ENCODE measurements at regions not wholly inside any gene's neighbourhood (a gene's known extent, or its start where the extent isn't known, plus 50 kb on each side); places are given as distances from the start of the nearest gene placed in this dataset.
A peak's percentile ranks its signal among the peaks of the same experiment; 100 is the strongest.

DNA sequence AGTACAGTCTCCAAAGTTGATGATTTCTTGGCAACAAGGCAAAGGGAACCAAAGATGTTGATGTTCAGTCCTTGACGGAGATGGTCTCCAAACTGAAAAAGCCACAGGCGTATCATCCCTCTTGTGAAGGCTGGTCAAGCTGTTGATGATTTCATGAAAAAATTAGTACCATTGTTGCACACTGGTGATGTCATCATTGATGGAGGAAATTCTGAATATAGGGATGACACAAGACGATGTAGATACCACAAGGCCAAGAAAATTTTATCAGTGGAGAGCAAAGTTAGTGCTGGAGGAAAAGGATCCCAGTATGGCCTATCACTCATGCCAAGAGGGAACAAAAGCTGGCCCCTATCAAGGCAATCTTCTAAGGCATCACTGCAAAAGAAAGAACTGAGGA, 88.7 kb upstream of the KRR1 start:
- peak overlapping the region in 1 of 7 donors; percentile 11 for H3K27ac Mint-ChIP-seq
- Histone ChIP-seq H3K4me1 (ENCODE audit: insufficient read depth, low read length) (no peaks in the 10 kb centered on the region), H3K27ac (ENCODE audit: low read depth, low read length) (no peak overlapping the region), H3K4me3 (ENCODE audit: low read length in 2 of 2) (no peak overlapping the region), H3K9me3 (ENCODE audit: control insufficient read depth in 1 of 2, low read length in 2 of 2) (no peaks in the 10 kb centered on the region), H3K36me3 (ENCODE audit: insufficient read depth, low read length) (no peaks in the 10 kb centered on the region), H3K27me3 (ENCODE audit: insufficient read depth, low read length) (no peaks in the 10 kb centered on the region)
- intact Hi-C loops (cut with micrococcal nuclease) = no loop called here
- no peaks in the 10 kb centered on the region for H3K9me3 Mint-ChIP-seq
- H3K27me3 Mint-ChIP-seq = peaks cover 0 to 4% of the 10 kb centered on the region in 2 donors
- no peaks in the 10 kb centered on the region for H3K36me3 Mint-ChIP-seq
- CTCF ChIA-PET (ENCODE audit: partially characterized antibody) = no interaction called here
- no peak overlapping the region for H3K4me3 Mint-ChIP-seq
- DNase-seq = no peak
- no peaks in the 10 kb centered on the region for H3K4me1 Mint-ChIP-seq
- POLR2A ChIA-PET (ENCODE audit: partially characterized antibody) = no interaction called here

DNA sequence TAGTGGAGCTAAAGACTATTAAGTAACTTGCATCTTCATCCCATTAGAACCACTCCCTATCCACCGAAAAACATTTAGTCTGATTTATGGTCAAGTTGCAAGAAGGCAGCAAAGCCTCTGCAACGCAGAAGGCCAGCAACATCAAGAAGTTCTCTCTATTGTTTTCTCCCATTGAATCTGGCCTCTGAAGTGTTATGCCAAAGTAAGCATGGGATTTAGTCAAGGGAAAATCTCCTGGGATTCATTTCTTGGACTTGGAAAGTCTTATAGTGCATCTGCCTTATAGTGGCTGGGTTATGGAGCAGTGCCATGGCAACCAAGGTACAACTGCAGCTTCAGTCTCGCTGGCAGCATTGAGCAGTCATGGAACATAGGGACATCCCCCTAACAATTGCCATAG, 87.7 kb upstream of the KRR1 start:
- intact Hi-C loops (cut with micrococcal nuclease) = no loop called here
- POLR2A ChIA-PET (ENCODE audit: partially characterized antibody) = no interaction called here
- H3K27me3 Mint-ChIP-seq = peaks cover 0 to 4% of the 10 kb centered on the region in 2 donors
- Histone ChIP-seq H3K4me1 (ENCODE audit: insufficient read depth, low read length) (no peaks in the 10 kb centered on the region), H3K9me3 (ENCODE audit: control insufficient read depth in 1 of 2, low read length in 2 of 2) (no peaks in the 10 kb centered on the region), H3K27ac (ENCODE audit: low read depth, low read length) (no peak overlapping the region), H3K4me3 (ENCODE audit: low read length in 2 of 2) (no peak overlapping the region), H3K27me3 (ENCODE audit: insufficient read depth, low read length) (no peaks in the 10 kb centered on the region), H3K36me3 (ENCODE audit: insufficient read depth, low read length) (no peaks in the 10 kb centered on the region)
- no peaks in the 10 kb centered on the region for H3K4me1 Mint-ChIP-seq
- no peak overlapping the region for H3K4me3 Mint-ChIP-seq
- no peaks in the 10 kb centered on the region for H3K36me3 Mint-ChIP-seq
- no peaks in the 10 kb centered on the region for H3K9me3 Mint-ChIP-seq
- CTCF ChIA-PET (ENCODE audit: partially characterized antibody) = no interaction called here
- H3K27ac Mint-ChIP-seq = no peak overlapping the region
- DNase-seq = no peak

DNA sequence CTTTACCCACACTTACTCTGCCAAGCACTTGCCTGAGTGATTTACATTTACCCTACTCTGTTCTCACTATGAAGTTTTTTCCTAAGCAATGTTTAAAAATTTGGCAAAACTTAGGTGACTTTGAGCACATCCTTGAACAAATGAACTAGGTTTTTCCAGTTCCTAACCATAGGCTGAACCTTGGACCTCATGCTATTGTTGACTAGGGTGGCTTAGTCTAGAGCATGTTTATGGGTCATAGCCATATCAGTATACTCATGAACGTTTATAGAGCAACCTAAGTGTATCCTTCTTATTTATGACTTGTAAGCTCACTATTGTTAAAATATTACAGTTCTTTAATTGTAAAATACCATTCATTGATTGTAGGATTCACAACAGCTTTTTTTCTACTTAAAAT, 85.0 kb upstream of the KRR1 start:
- Mint-ChIP-seq H3K27ac (no peak overlapping the region), H3K36me3 (no peaks in the 10 kb centered on the region), H3K27me3 (peaks cover 0 to 6% of the 10 kb centered on the region in 2 donors), H3K4me3 (no peak overlapping the region), H3K4me1 (no peaks in the 10 kb centered on the region), H3K9me3 (no peaks in the 10 kb centered on the region)
- no peak for DNase-seq
- Histone ChIP-seq H3K27ac (ENCODE audit: low read depth, low read length) (no peak overlapping the region), H3K36me3 (ENCODE audit: insufficient read depth, low read length) (no peaks in the 10 kb centered on the region), H3K4me3 (ENCODE audit: low read length in 2 of 2) (no peak overlapping the region), H3K9me3 (ENCODE audit: control insufficient read depth in 1 of 2, low read length in 2 of 2) (no peaks in the 10 kb centered on the region), H3K4me1 (ENCODE audit: insufficient read depth, low read length) (no peaks in the 10 kb centered on the region), H3K27me3 (ENCODE audit: insufficient read depth, low read length) (no peaks in the 10 kb centered on the region)
- CTCF ChIA-PET (ENCODE audit: partially characterized antibody) = no interaction called here
- POLR2A ChIA-PET (ENCODE audit: partially characterized antibody) = no interaction called here
- intact Hi-C loops (cut with micrococcal nuclease) = no loop called here

DNA sequence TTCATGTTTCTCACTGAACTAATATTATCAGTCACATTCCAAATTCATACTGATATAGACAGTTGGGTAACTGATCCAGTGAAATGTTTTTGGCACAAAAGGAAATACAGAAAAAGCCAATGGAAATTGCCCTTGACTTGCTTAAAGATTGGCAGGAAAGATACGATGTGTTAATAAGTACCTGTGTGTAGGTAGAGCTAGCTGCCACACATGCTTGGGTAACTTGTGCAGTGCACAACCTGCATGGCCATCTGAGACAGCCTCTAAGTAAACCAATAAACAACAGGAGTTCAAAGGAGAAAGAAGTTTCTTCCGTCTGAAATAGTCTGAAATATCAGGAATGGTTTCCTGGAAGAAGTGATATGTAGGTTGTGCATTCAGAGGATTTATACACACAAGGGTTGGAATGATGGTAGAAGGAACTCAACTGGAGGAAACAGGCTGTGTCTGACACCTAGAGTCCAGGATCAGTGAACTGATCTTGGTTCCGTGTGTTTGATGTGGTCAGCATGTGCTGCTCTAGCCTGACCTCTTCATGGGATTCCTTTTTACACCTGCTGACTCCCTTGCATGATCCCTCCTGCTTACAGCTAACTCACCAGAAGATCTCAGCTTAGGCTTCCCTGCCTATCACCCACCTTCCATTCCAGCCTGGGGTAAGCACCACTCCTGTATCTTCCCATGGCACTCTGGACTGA, 81.4 kb upstream of the KRR1 start:
- no peak for DNase-seq
- H3K36me3 ChIP-seq (ENCODE audit: insufficient read depth, low read length) = no peaks in the 10 kb centered on the region
- no peaks in the 10 kb centered on the region for H3K4me1 ChIP-seq (ENCODE audit: insufficient read depth, low read length)
- H3K4me1 Mint-ChIP-seq = no peaks in the 10 kb centered on the region
- H3K4me3 ChIP-seq (ENCODE audit: low read length in 2 of 2) = no peak overlapping the region
- no peaks in the 10 kb centered on the region for H3K27me3 ChIP-seq (ENCODE audit: insufficient read depth, low read length)
- intact Hi-C loops (cut with micrococcal nuclease) = no loop called here
- H3K36me3 Mint-ChIP-seq = no peaks in the 10 kb centered on the region
- ChIA-PET CTCF (ENCODE audit: partially characterized antibody) (no interaction called here), POLR2A (ENCODE audit: partially characterized antibody) (no interaction called here)
- H3K9me3 ChIP-seq (ENCODE audit: control insufficient read depth in 1 of 2, low read length in 2 of 2) = no peaks in the 10 kb centered on the region
- no peak overlapping the region for H3K27ac Mint-ChIP-seq
- peaks cover 6 to 7% of the 10 kb centered on the region in 2 donors for H3K27me3 Mint-ChIP-seq
- peaks cover 0 to 3% (median 0%) of the 10 kb centered on the region in 8 donors for H3K9me3 Mint-ChIP-seq
- H3K4me3 Mint-ChIP-seq = no peak overlapping the region
- H3K27ac ChIP-seq (ENCODE audit: low read depth, low read length) = no peak overlapping the region

DNA sequence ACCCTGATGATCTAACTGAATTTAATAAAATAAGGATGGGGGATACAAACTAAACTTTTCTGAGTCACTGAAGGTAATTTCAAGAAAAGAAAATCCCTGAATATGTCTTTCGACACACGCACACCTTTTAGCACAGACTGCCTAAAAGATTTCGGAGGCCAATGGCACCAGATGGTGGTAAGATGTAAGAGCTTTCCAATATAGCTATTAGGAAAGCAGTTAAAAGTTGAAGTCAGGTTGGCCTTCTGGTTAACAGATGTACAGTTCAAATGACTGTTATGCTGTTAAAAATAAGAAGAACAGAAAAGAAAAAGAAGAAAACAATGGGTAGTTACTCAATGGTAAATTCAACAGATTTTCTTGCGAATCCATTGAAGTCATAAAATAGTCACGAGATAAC, 80.7 kb upstream of the KRR1 start:
- no peaks in the 10 kb centered on the region for H3K4me1 ChIP-seq (ENCODE audit: insufficient read depth, low read length)
- Mint-ChIP-seq H3K27ac (no peak overlapping the region), H3K4me1 (no peaks in the 10 kb centered on the region), H3K27me3 (peaks cover 6 to 7% of the 10 kb centered on the region in 2 donors), H3K4me3 (no peak overlapping the region), H3K36me3 (no peaks in the 10 kb centered on the region), H3K9me3 (peaks cover 0 to 3% (median 0%) of the 10 kb centered on the region in 8 donors)
- no peak overlapping the region for H3K27ac ChIP-seq (ENCODE audit: low read depth, low read length)
- POLR2A ChIA-PET (ENCODE audit: partially characterized antibody) = no interaction called here
- intact Hi-C loops (cut with micrococcal nuclease) = no loop called here
- H3K27me3 ChIP-seq (ENCODE audit: insufficient read depth, low read length) = no peaks in the 10 kb centered on the region
- no peak overlapping the region for H3K4me3 ChIP-seq (ENCODE audit: low read length in 2 of 2)
- H3K36me3 ChIP-seq (ENCODE audit: insufficient read depth, low read length) = no peaks in the 10 kb centered on the region
- DNase-seq = no peak
- CTCF ChIA-PET (ENCODE audit: partially characterized antibody) = no interaction called here
- no peaks in the 10 kb centered on the region for H3K9me3 ChIP-seq (ENCODE audit: control insufficient read depth in 1 of 2, low read length in 2 of 2)

DNA sequence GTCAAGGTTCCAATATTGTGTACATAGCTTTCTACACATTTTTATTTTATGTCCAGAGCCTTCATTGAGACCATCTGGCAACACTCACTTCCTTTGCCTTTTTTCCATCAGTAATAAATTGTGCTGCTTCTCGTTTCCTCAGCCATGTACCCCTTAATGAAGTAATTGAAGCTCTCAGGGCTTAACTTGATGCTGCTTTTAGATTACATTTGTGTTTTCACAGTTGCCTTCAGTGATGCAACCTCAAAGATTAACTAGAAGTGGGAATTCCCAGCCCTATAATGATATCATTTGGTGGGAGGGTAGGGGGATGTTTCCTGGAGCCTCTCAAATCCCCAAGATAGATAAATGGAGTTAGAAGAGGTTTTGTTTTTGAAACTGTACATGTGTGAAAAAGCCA, 80.2 kb upstream of the KRR1 start:
- Mint-ChIP-seq H3K36me3 (no peaks in the 10 kb centered on the region), H3K27ac (no peak overlapping the region), H3K9me3 (peaks cover 0 to 3% (median 0%) of the 10 kb centered on the region in 8 donors), H3K27me3 (peaks cover 6 to 7% of the 10 kb centered on the region in 2 donors), H3K4me3 (no peak overlapping the region), H3K4me1 (no peaks in the 10 kb centered on the region)
- Histone ChIP-seq H3K36me3 (ENCODE audit: insufficient read depth, low read length) (no peaks in the 10 kb centered on the region), H3K4me3 (ENCODE audit: low read length in 2 of 2) (no peak overlapping the region), H3K27me3 (ENCODE audit: insufficient read depth, low read length) (no peaks in the 10 kb centered on the region), H3K4me1 (ENCODE audit: insufficient read depth, low read length) (no peaks in the 10 kb centered on the region), H3K9me3 (ENCODE audit: control insufficient read depth in 1 of 2, low read length in 2 of 2) (no peaks in the 10 kb centered on the region), H3K27ac (ENCODE audit: low read depth, low read length) (no peak overlapping the region)
- no peak for DNase-seq
- ChIA-PET POLR2A (ENCODE audit: partially characterized antibody) (no interaction called here), CTCF (ENCODE audit: partially characterized antibody) (no interaction called here)
- intact Hi-C loops (cut with micrococcal nuclease) = no loop called here

DNA sequence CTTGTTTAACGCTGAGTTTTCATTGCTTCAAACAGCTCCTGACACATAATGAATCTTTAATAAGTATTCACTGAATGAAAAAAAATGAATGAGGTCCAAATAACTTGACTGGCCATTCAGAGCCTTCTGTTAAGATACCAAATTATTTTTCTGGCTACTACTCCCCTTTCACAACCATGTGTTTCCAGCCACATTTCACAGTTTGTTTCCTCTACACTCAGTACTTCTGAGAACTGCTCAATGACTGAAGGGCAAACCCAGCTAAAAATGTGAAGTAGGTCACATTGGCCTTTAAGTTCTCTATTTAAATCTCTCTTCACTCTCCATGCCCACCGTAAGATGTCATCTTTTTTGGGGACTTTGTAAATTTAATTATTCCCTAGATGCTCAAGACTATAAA, 78.4 kb upstream of the KRR1 start:
- intact Hi-C loops (cut with micrococcal nuclease) = no loop called here
- H3K9me3 ChIP-seq (ENCODE audit: control insufficient read depth in 1 of 2, low read length in 2 of 2) = no peaks in the 10 kb centered on the region
- Mint-ChIP-seq H3K27ac (peak overlapping the region in 1 of 7 donors; percentile 39), H3K36me3 (no peaks in the 10 kb centered on the region), H3K4me1 (no peaks in the 10 kb centered on the region), H3K4me3 (no peak overlapping the region), H3K27me3 (peaks cover 7 to 8% of the 10 kb centered on the region in 2 donors), H3K9me3 (peaks cover 0 to 3% (median 0%) of the 10 kb centered on the region in 8 donors)
- ChIA-PET CTCF (ENCODE audit: partially characterized antibody) (no interaction called here), POLR2A (ENCODE audit: partially characterized antibody) (no interaction called here)
- H3K4me3 ChIP-seq (ENCODE audit: low read length in 2 of 2) = no peak overlapping the region
- DNase-seq = no peak
- no peak overlapping the region for H3K27ac ChIP-seq (ENCODE audit: low read depth, low read length)
- no peaks in the 10 kb centered on the region for H3K4me1 ChIP-seq (ENCODE audit: insufficient read depth, low read length)
- H3K36me3 ChIP-seq (ENCODE audit: insufficient read depth, low read length) = no peaks in the 10 kb centered on the region
- H3K27me3 ChIP-seq (ENCODE audit: insufficient read depth, low read length) = no peaks in the 10 kb centered on the region
